CD4-positive, CD25-positive, alpha-beta regulatory T cell (primary cell): ENCODE measurements at regions not wholly inside any gene's neighbourhood (a gene's known extent, or its start where the extent isn't known, plus 50 kb on each side); places are given as distances from the start of the nearest gene placed in this dataset.
A peak's percentile ranks its signal among the peaks of the same experiment; 100 is the strongest.

Source experiments
- ATAC-seq, 2 donors: fragments of 150-1000 bp; cut with Tn5 transposase; one replicate each; pipeline ENCODE4 v1.10.0; 2021; ENCODE audit warnings: low read depth in 2 of 2, moderate number of reproducible peaks in 2 of 2, moderate library complexity in 1 of 2
- DNase-seq, 3 donors: peaks; one replicate each; pipeline versions ENCODE4 v3.0.0 to v3.0.0-alpha.2; 2012 to 2022; ENCODE audit warnings: mixed read lengths in 1 of 3
- H3K27ac ChIP-seq: one replicate; pipeline ENCODE4 v1.7.0; 2013; ENCODE audit warnings: mild to moderate bottlenecking, low read length; ENCODE audit not compliant: insufficient read depth, poor library complexity, severe bottlenecking
- H3K27me3 ChIP-seq: one replicate; pipeline ENCODE4 v1.7.0; 2013; ENCODE audit warnings: low read length; ENCODE audit not compliant: control insufficient read depth, insufficient read depth
- H3K36me3 ChIP-seq: one replicate; pipeline ENCODE4 v1.7.0; 2013; ENCODE audit warnings: mild to moderate bottlenecking, low read length, moderate library complexity; ENCODE audit not compliant: control insufficient read depth, insufficient read depth
- H3K4me1 ChIP-seq: 2 replicates; pipeline ENCODE4 v1.7.0; 2013; ENCODE audit warnings: mild to moderate bottlenecking, low read length; ENCODE audit not compliant: insufficient read depth, control insufficient read depth, poor library complexity, severe bottlenecking
- H3K4me3 ChIP-seq: one replicate; pipeline ENCODE4 v1.7.0; 2013; ENCODE audit warnings: low read depth, mild to moderate bottlenecking, low read length, moderate library complexity
- H3K9me3 ChIP-seq, 2 experiments: 1 replicate in 1 of 2; 2 replicates in 1 of 2; pipeline ENCODE4 v1.7.0; 2013; ENCODE audit warnings: low read length in 2 of 2, mild to moderate bottlenecking in 1 of 2, moderate library complexity in 1 of 2; ENCODE audit not compliant: control insufficient read depth in 2 of 2
- H3K27ac Mint-ChIP-seq, 3 donors: one replicate each; pipeline ENCODE4 v1.8.0; 2020 to 2022; ENCODE audit warnings: mild to moderate bottlenecking in 3 of 3, mixed read lengths in 3 of 3, moderate library complexity in 2 of 3
- H3K27me3 Mint-ChIP-seq: one replicate; pipeline ENCODE4 v1.8.0; 2022; ENCODE audit warnings: mild to moderate bottlenecking, mixed read lengths
- H3K36me3 Mint-ChIP-seq: one replicate; pipeline ENCODE4 v1.8.0; 2020; ENCODE audit warnings: mixed read lengths
- H3K4me1 Mint-ChIP-seq, 4 donors: one replicate each; pipeline ENCODE4 v1.8.0; 2020 to 2022; ENCODE audit warnings: mixed read lengths in 4 of 4, mild to moderate bottlenecking in 1 of 4
- H3K4me3 Mint-ChIP-seq, 4 donors: one replicate each; pipeline ENCODE4 v1.8.0; 2020 to 2022; ENCODE audit warnings: mild to moderate bottlenecking in 4 of 4, mixed read lengths in 4 of 4, moderate library complexity in 3 of 4
- H3K9me3 Mint-ChIP-seq, 7 donors: one replicate each; pipeline ENCODE4 v1.8.0; 2020 to 2022; ENCODE audit warnings: mixed read lengths in 7 of 7, mild to moderate bottlenecking in 3 of 7, moderate library complexity in 2 of 7

DNA sequence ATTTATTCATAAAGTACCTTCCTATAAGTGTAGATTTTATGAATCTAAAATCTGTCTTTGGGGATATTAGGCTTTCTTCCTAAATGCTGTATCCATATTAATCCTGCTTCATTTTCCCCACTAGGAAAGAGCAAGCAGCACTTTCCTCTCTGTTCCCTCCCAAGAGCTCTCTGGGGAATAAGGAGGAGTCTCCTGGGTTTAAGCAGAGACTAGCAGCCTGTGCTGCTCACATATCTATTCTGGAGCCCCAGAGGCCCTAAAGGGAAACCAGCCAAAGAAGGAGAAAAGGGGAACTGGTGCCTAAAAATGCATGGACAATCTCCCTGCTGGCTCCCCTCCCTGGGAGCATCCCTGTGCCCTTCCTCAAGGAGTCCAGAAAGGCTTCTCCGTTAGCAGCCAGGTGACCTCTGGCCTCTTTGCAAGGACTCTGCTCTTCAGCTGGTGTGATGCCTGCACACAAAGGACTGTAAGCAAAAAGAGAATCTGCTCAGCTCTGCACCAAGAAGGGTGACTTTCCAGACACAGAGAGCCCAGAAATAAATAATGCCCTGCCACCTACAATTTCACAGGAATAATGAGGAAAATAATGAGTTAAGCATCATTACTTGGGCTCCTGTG, 270.6 kb downstream of the SS18 start:
- Histone ChIP-seq H3K27ac (no peak overlapping the region), H3K9me3 (no peaks in the 10 kb centered on the region), H3K27me3 (no peaks in the 10 kb centered on the region), H3K4me1 (no peaks in the 10 kb centered on the region), H3K4me3 (no peak overlapping the region), H3K36me3 (no peaks in the 10 kb centered on the region)
- DNase-seq (no peak), ATAC-seq (no peak)
- Mint-ChIP-seq H3K4me1 (peaks cover 0 to 10% (median 6%) of the 10 kb centered on the region in 4 donors), H3K4me3 (no peak overlapping the region), H3K9me3 (peaks cover 0 to 4% (median 0%) of the 10 kb centered on the region in 7 donors), H3K36me3 (no peaks in the 10 kb centered on the region), H3K27me3 (peaks cover 8% of the 10 kb centered on the region), H3K27ac (no peak overlapping the region)

DNA sequence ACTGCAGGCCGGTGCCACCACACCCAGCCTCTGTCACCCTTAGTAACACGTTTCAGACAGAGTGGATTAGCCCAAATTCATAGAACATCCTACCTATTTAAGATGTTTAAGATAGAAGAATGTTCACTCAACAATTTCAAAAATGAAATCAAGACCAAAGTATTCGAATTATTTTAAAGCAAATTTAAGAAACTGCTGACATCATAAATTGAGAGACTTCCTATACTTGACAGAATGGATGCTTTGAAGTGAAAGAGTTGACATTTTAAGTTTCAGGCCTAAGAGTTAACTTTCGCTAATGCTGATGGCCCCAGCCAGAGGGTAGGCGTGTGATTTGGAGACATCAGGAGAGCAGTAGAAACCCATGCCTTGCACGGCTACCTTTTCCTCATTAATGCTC, 271.9 kb downstream of the SS18 start:
- no peak for ATAC-seq
- Mint-ChIP-seq H3K27me3 (peaks cover 8% of the 10 kb centered on the region), H3K4me1 (peaks cover 6 to 17% (median 8%) of the 10 kb centered on the region in 4 donors), H3K36me3 (no peaks in the 10 kb centered on the region), H3K4me3 (no peak overlapping the region), H3K27ac (no peak overlapping the region), H3K9me3 (peaks cover 0 to 4% (median 0%) of the 10 kb centered on the region in 7 donors)
- Histone ChIP-seq H3K4me1 (no peaks in the 10 kb centered on the region), H3K27me3 (no peaks in the 10 kb centered on the region), H3K27ac (no peak overlapping the region), H3K9me3 (no peaks in the 10 kb centered on the region), H3K36me3 (no peaks in the 10 kb centered on the region), H3K4me3 (no peak overlapping the region)
- no peak for DNase-seq

DNA sequence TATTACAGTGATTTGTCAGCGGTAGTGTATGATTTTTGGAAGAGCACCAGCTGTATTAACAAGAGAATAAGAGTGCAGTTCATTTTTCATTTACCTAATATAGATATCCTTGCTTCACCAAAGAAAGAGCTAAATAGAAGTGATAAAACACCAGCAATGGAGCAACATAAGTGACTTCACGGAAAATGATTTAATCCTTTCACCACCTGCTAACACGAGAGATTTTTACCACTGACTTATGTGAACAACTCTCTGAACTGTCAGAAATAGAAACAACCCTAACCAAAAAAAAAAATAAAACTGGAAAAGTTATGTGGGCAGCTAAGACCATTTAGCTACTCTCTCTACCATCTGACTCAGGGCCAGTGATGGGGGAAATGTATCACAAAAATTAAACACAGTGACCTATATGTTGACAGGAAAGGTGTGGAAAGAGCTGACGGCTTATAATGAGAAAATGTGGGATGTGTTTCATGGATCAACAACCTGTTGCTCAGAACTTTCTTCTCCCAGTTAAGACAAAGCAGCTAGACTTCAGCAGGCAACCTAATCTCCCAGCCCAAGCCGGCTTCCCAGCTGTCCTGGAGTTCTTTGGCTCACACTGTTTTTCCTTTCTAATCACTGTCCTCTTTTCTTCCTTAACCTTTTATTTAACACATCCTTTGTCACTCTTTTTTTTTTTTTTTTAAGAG, 272.7 kb downstream of the SS18 start:
- ATAC-seq (no peak), DNase-seq (no peak)
- H3K9me3 ChIP-seq: no peaks in the 10 kb centered on the region
- no peaks in the 10 kb centered on the region for H3K4me1 ChIP-seq
- no peak overlapping the region for H3K4me3 ChIP-seq
- peaks cover 6 to 17% (median 8%) of the 10 kb centered on the region in 4 donors for H3K4me1 Mint-ChIP-seq
- H3K27ac ChIP-seq: no peak overlapping the region
- no peaks in the 10 kb centered on the region for H3K36me3 Mint-ChIP-seq
- H3K27ac Mint-ChIP-seq: no peak overlapping the region
- H3K27me3 ChIP-seq: no peaks in the 10 kb centered on the region
- peaks cover 8% of the 10 kb centered on the region for H3K27me3 Mint-ChIP-seq
- H3K9me3 Mint-ChIP-seq: peaks cover 0 to 4% (median 0%) of the 10 kb centered on the region in 7 donors
- no peak overlapping the region for H3K4me3 Mint-ChIP-seq
- no peaks in the 10 kb centered on the region for H3K36me3 ChIP-seq

DNA sequence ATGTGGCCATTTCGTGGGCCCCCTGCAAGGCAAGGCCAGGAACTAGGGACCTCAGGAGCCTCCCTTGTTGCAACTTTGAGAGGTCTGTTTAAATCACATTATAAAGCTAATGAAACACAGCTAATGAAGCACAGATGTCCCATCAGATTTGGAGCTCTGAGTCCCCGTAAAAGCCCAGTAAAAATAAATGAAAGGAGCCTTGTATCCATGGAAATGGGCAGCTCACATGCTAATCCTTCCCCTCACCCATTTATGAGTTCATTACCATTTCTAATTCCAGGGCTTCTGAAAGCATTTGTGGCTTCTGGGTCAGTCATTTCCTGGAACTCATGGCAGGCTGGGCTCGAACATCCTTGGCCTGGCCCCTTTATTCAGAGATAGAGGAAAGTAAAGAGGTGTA, 274.8 kb downstream of the SS18 start:
- no peaks in the 10 kb centered on the region for H3K36me3 Mint-ChIP-seq
- no peak for DNase-seq
- H3K27ac Mint-ChIP-seq: no peak overlapping the region

DNA sequence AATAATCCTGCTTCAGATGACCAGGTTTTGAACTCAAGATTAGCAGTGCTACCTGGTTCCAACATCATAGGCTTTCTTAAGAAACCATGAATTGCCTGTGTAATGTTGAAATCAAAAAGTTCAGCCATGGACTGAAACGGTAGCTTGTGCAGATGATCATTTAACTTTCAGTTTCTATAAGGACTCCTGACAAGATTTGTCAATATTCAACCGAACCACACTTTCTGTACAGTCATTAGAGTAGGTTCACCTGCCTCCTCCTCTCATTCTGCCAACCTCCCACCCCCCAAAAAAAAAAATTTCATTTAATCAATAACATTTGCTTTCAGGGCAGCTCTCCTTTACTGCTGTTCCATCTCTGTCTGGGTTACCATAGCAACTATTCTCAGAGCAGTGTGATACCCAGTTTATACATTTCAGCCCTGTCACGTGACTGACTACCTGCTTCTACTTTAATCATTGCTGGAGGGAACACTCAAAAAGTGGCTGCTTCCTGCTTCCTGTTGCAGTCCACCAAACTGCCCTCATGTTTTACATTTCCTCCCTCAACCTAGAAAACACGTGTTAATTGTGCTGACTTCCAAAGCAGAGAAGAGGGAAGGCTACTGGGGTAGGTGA, 275.5 kb downstream of the SS18 start:
- Histone ChIP-seq H3K27me3 (no peaks in the 10 kb centered on the region), H3K27ac (no peak overlapping the region), H3K4me1 (no peaks in the 10 kb centered on the region), H3K9me3 (no peaks in the 10 kb centered on the region), H3K36me3 (no peaks in the 10 kb centered on the region), H3K4me3 (no peak overlapping the region)
- H3K4me3 Mint-ChIP-seq: peak overlapping the region in 2 of 4 donors; percentile 26 to 43
- H3K4me1 Mint-ChIP-seq: peaks cover 6 to 17% (median 8%) of the 10 kb centered on the region in 4 donors
- H3K27me3 Mint-ChIP-seq: no peaks in the 10 kb centered on the region
- DNase-seq (peak in 2 of 3 donors; percentile 9 to 65), ATAC-seq (peak in 1 of 2 donors; percentile 22)
- no peak overlapping the region for H3K27ac Mint-ChIP-seq
- H3K36me3 Mint-ChIP-seq: no peaks in the 10 kb centered on the region
- H3K9me3 Mint-ChIP-seq: peaks cover 0 to 5% (median 0%) of the 10 kb centered on the region in 7 donors

More for the DNA sequence above, 274.8 kb downstream of the SS18 start:
- no peak overlapping the region for H3K27ac ChIP-seq
- H3K36me3 ChIP-seq: no peaks in the 10 kb centered on the region
- Mint-ChIP-seq H3K4me1 (peaks cover 6 to 17% (median 8%) of the 10 kb centered on the region in 4 donors), H3K9me3 (peaks cover 0 to 5% (median 0%) of the 10 kb centered on the region in 7 donors), H3K4me3 (no peak overlapping the region), H3K27me3 (no peaks in the 10 kb centered on the region)
- ATAC-seq: no peak
- no peaks in the 10 kb centered on the region for H3K4me1 ChIP-seq
- no peaks in the 10 kb centered on the region for H3K27me3 ChIP-seq
- H3K9me3 ChIP-seq: no peaks in the 10 kb centered on the region
- no peak overlapping the region for H3K4me3 ChIP-seq

DNA sequence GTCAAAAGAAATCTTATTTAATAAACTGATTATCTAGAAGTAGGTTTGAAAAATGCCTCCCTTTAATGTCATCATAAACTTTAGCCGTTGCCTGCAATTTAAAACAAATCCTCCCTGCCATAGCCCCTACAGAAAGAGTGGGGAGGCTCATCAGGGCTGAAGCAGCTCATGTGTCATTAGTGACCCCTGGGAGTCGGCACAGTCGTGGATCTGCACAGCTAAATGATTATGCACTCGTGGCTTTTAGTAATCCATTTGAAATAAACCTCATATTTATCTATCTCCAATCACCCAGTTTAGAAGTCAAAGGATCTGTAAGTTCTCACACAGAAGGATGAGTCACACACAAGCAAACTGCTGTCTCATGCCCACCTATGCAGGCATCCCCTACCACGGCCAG, 277.3 kb downstream of the SS18 start:
- ATAC-seq (no peak), DNase-seq (no peak)
- Histone ChIP-seq H3K36me3 (no peaks in the 10 kb centered on the region), H3K9me3 (no peaks in the 10 kb centered on the region), H3K27me3 (no peaks in the 10 kb centered on the region), H3K27ac (no peak overlapping the region), H3K4me1 (no peaks in the 10 kb centered on the region), H3K4me3 (no peak overlapping the region)
- Mint-ChIP-seq H3K9me3 (peaks cover 0 to 6% (median 0%) of the 10 kb centered on the region in 7 donors), H3K27ac (no peak overlapping the region), H3K4me1 (peaks cover 6 to 17% (median 8%) of the 10 kb centered on the region in 4 donors), H3K27me3 (no peaks in the 10 kb centered on the region), H3K4me3 (no peak overlapping the region), H3K36me3 (no peaks in the 10 kb centered on the region)

DNA sequence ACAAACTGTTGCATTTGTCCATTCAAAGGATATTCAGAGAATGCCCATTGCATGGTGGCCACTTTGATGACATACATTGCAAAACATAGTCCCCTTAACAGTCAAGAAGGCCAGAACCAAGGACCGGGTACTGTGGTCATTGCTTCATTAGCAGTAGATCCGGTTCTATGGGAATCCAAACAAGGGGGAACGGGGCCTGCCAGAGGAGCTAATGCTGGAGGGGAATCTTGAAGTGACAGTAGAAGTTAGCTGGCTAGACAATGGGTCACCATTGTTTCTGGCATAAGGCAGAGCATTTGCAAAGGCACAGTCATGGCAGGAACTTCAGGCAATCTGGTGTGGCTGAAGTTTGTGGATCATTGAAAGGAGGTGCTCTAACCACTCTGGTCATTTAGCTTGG, 279.7 kb downstream of the SS18 start:
- H3K27me3 ChIP-seq: no peaks in the 10 kb centered on the region
- Mint-ChIP-seq H3K27me3 (no peaks in the 10 kb centered on the region), H3K36me3 (no peaks in the 10 kb centered on the region), H3K27ac (peak overlapping the region in 1 of 3 donors; percentile 24), H3K4me1 (peaks cover 6 to 16% (median 7%) of the 10 kb centered on the region in 4 donors), H3K9me3 (peaks cover 0 to 10% (median 0%) of the 10 kb centered on the region in 7 donors), H3K4me3 (no peak overlapping the region)
- no peak overlapping the region for H3K27ac ChIP-seq
- no peaks in the 10 kb centered on the region for H3K9me3 ChIP-seq
- no peaks in the 10 kb centered on the region for H3K4me1 ChIP-seq
- no peak for ATAC-seq
- H3K4me3 ChIP-seq: no peak overlapping the region
- no peaks in the 10 kb centered on the region for H3K36me3 ChIP-seq
- DNase-seq: no peak
